ENCODE measurements at regions not wholly inside any gene's neighbourhood (a gene's known extent, or its start where the extent isn't known, plus 50 kb on each side); places are given as distances from the start of the nearest gene placed in this dataset.

- ATAC-seq, result no peak
- no peak for TF ChIP-seq L3MBTL2 (IDR thresholded peaks at IDR 0.05)
- TF ChIP-seq SMC3 (conservative IDR thresholded peaks at IDR 0.05; ENCODE audit: insufficient read depth, low read depth, low read length), result no peak
- no peak for TF ChIP-seq TRIM25 (IDR thresholded peaks at IDR 0.05; ENCODE audit: borderline replicate concordance)
- TF ChIP-seq NFATC3 (IDR thresholded peaks at IDR 0.05), result no peak
- TF ChIP-seq ZFPM2 (CRISPR knock-in tag; IDR thresholded peaks at IDR 0.05), result no peak
- TF ChIP-seq, protein P1, sequence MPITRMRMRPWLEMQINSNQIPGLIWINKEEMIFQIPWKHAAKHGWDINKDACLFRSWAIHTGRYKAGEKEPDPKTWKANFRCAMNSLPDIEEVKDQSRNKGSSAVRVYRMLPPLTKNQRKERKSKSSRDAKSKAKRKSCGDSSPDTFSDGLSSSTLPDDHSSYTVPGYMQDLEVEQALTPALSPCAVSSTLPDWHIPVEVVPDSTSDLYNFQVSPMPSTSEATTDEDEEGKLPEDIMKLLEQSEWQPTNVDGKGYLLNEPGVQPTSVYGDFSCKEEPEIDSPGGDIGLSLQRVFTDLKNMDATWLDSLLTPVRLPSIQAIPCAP (CRISPR knock-in tag; IDR thresholded peaks at IDR 0.05; ENCODE audit: borderline replicate concordance), result no peak
- TF ChIP-seq KLF1 (tag; IDR thresholded peaks at IDR 0.05), result no peak
- TF ChIP-seq, protein P2, sequence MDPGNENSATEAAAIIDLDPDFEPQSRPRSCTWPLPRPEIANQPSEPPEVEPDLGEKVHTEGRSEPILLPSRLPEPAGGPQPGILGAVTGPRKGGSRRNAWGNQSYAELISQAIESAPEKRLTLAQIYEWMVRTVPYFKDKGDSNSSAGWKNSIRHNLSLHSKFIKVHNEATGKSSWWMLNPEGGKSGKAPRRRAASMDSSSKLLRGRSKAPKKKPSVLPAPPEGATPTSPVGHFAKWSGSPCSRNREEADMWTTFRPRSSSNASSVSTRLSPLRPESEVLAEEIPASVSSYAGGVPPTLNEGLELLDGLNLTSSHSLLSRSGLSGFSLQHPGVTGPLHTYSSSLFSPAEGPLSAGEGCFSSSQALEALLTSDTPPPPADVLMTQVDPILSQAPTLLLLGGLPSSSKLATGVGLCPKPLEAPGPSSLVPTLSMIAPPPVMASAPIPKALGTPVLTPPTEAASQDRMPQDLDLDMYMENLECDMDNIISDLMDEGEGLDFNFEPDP (CRISPR knock-in tag; IDR thresholded peaks at IDR 0.05), result no peak
- TF ChIP-seq ZNF584 (CRISPR knock-in tag; IDR thresholded peaks at IDR 0.05; ENCODE audit: low read depth), result no peak
- TF ChIP-seq ZNF76 (CRISPR knock-in tag; IDR thresholded peaks at IDR 0.05; ENCODE audit: borderline replicate concordance), result no peak
- TF ChIP-seq ZBTB1 (CRISPR knock-in tag; IDR thresholded peaks at IDR 0.05; ENCODE audit: borderline replicate concordance, low read depth), result no peak
- TF ChIP-seq GATA2 (CRISPR knock-in tag; IDR thresholded peaks at IDR 0.05), result no peak
- TF ChIP-seq, protein P3, sequence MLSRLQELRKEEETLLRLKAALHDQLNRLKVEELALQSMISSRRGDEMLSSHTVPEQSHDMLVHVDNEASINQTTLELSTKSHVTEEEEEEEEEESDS (CRISPR knock-in tag; IDR thresholded peaks at IDR 0.05), result no peak
- no peak for TF ChIP-seq CEBPB (tag; IDR thresholded peaks at IDR 0.05)
- no peak for TF ChIP-seq ARID2 (IDR thresholded peaks at IDR 0.05)
- TF ChIP-seq, protein P4, sequence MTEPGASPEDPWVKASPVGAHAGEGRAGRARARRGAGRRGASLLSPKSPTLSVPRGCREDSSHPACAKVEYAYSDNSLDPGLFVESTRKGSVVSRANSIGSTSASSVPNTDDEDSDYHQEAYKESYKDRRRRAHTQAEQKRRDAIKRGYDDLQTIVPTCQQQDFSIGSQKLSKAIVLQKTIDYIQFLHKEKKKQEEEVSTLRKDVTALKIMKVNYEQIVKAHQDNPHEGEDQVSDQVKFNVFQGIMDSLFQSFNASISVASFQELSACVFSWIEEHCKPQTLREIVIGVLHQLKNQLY (CRISPR knock-in tag; conservative IDR thresholded peaks at IDR 0.05), result no peak
- TF ChIP-seq, protein P5, sequence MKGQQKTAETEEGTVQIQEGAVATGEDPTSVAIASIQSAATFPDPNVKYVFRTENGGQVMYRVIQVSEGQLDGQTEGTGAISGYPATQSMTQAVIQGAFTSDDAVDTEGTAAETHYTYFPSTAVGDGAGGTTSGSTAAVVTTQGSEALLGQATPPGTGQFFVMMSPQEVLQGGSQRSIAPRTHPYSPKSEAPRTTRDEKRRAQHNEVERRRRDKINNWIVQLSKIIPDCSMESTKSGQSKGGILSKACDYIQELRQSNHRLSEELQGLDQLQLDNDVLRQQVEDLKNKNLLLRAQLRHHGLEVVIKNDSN (CRISPR knock-in tag; IDR thresholded peaks at IDR 0.05), result no peak
Observed at GRCh38 chr4:84401701-84402306, 97.3 kb downstream of the NKX6-1 start.

More at GRCh38 chr4:84401701-84402306, 97.3 kb downstream of the NKX6-1 start:
- H3K4me3 ChIP-seq, result no peak overlapping the region
- no peak for FAIRE-seq
- no peaks in the 10 kb centered on the region for H3K36me3 ChIP-seq (ENCODE audit: control insufficient read depth, insufficient read depth, low read length)
- H3K4me1 ChIP-seq (replicated peaks in 1 of 2; ENCODE audit: control insufficient read depth in 2 of 2, insufficient read depth in 2 of 2, low read length in 2 of 2), result no peaks in the 10 kb centered on the region
- BruUV-seq (replicated peaks), result no TSS peak
- H3K27ac ChIP-seq (ENCODE audit: extremely low read depth, low read depth, low read length), result no peak overlapping the region
- CTCF ChIA-PET (ENCODE audit: low intra/inter-chr PET ratio), result no interaction called here
- H2AFZ ChIP-seq (ENCODE audit: low read depth, low read length), result no peak overlapping the region
- DNase-seq (ENCODE audit: extremely low read depth in 1 of 4, low spot score in 3 of 4), result no peak
- H3K9me3 ChIP-seq (replicated peaks; ENCODE audit: control insufficient read depth, insufficient read depth, low read depth, low read length), result no peaks in the 10 kb centered on the region
- in situ Hi-C loops (cut with MboI), result no loop called here
- 0% methylated on average over 3 of the region's 3 CpGs for WGBS (ENCODE audit: insufficient coverage, low coverage, missing lambda C conversion rate)
- no peak overlapping the region for H3K9ac ChIP-seq (ENCODE audit: insufficient read depth in 1 of 2, low read depth in 2 of 2, low read length in 2 of 2)
- intact Hi-C loops (cut with micrococcal nuclease), result no loop called here
- no peak overlapping the region for H3K4me2 ChIP-seq (ENCODE audit: insufficient read depth, low read length)
- H3K27me3 ChIP-seq (ENCODE audit: control insufficient read depth in 2 of 2, insufficient read depth in 2 of 2, low read length in 2 of 2), result no peaks in the 10 kb centered on the region
- POLR2A ChIA-PET, result interaction anchor here (0.7 kb wide), 1 partner anchor 507 kb away, joined by 3 read pairs; no protein-coding TSS in a partner anchor
- H3K79me2 ChIP-seq (ENCODE audit: control insufficient read depth, insufficient read depth, low read length), result no peaks in the 10 kb centered on the region
- H4K20me1 ChIP-seq (replicated peaks; ENCODE audit: control insufficient read depth, insufficient read depth, low read length), result no peaks in the 10 kb centered on the region
- no peaks in the 10 kb centered on the region for H3K9me1 ChIP-seq (ENCODE audit: control insufficient read depth, insufficient read depth, low read length)

All from K562 (cell line).